ENCODE measurements at regions not wholly inside any gene's neighbourhood (a gene's known extent, or its start where the extent isn't known, plus 50 kb on each side); places are given as distances from the start of the nearest gene placed in this dataset.
"Not testable (repeated sequence)": the region's sequence is repeated elsewhere in the genome, so short reads cannot be mapped to it uniquely, and the experiment has no call there.

- no peak for DNase-seq (ENCODE audit: low spot score)
Observed at GRCh38 chr7:153529651-153530165, 522.5 kb upstream of the DPP6 start.

GRCh38 chr7:153530441-153530840 is 521.8 kb upstream of the DPP6 start:
- DNase-seq (ENCODE audit: low spot score) = no peak

- DNase-seq (ENCODE audit: low spot score) = no peak
Observed at GRCh38 chr7:153532326-153532725, 519.9 kb upstream of the DPP6 start.

GRCh38 chr7:153537271-153537670 is 514.9 kb upstream of the DPP6 start:
- no peak for DNase-seq (ENCODE audit: low spot score)

- no peak for DNase-seq (ENCODE audit: low spot score)
Observed at GRCh38 chr7:153541903-153542302, 510.3 kb upstream of the DPP6 start.

- DNase-seq (ENCODE audit: low spot score) = no peak
Observed at GRCh38 chr7:153543232-153543631, 509.0 kb upstream of the DPP6 start.

GRCh38 chr7:153550173-153550572 is 502.0 kb upstream of the DPP6 start:
- no peak for DNase-seq (ENCODE audit: low spot score)

GRCh38 chr7:153564391-153564790 is 487.8 kb upstream of the DPP6 start:
- DNase-seq (ENCODE audit: low spot score) = no peak

GRCh38 chr7:153566324-153566723 is 485.9 kb upstream of the DPP6 start:
- no peak for DNase-seq (ENCODE audit: low spot score)

GRCh38 chr7:153567426-153567825 is 484.8 kb upstream of the DPP6 start:
- peak; percentile 3 for DNase-seq (ENCODE audit: low spot score)

GRCh38 chr7:153569520-153569919 is 482.7 kb upstream of the DPP6 start:
- not testable (repeated sequence) for DNase-seq (ENCODE audit: low spot score)

GRCh38 chr7:153576096-153576495 is 476.1 kb upstream of the DPP6 start:
- no peak for DNase-seq (ENCODE audit: low spot score)

GRCh38 chr7:153581419-153581818 is 470.8 kb upstream of the DPP6 start:
- DNase-seq (ENCODE audit: low spot score) = no peak

- DNase-seq (ENCODE audit: low spot score) = no peak
Observed at GRCh38 chr7:153584132-153584531, 468.1 kb upstream of the DPP6 start.

- DNase-seq (ENCODE audit: low spot score) = no peak
Observed at GRCh38 chr7:153588586-153588985, 463.6 kb upstream of the DPP6 start.

GRCh38 chr7:153590136-153590535 is 462.1 kb upstream of the DPP6 start:
- DNase-seq (ENCODE audit: low spot score) = no peak

GRCh38 chr7:153590571-153590970 is 461.6 kb upstream of the DPP6 start:
- DNase-seq (ENCODE audit: low spot score) = no peak

GRCh38 chr7:153607354-153607753 is 444.8 kb upstream of the DPP6 start:
- no peak for DNase-seq (ENCODE audit: low spot score)

GRCh38 chr7:153616711-153617325 is 435.4 kb upstream of the DPP6 start:
- DNase-seq (ENCODE audit: low spot score) = no peak

- DNase-seq (ENCODE audit: low spot score) = no peak
Observed at GRCh38 chr7:153627323-153627722, 424.9 kb upstream of the DPP6 start.

- no peak for DNase-seq (ENCODE audit: low spot score)
Observed at GRCh38 chr7:153628406-153628805, 423.8 kb upstream of the DPP6 start.

- no peak for DNase-seq (ENCODE audit: low spot score)
Observed at GRCh38 chr7:153628825-153629224, 423.4 kb upstream of the DPP6 start.

GRCh38 chr7:153638821-153639435 is 413.3 kb upstream of the DPP6 start:
- no peak for DNase-seq (ENCODE audit: low spot score)

GRCh38 chr7:153640586-153640985 is 411.6 kb upstream of the DPP6 start:
- no peak for DNase-seq (ENCODE audit: low spot score)
